BJ (cell line): ENCODE measurements at regions not wholly inside any gene's neighbourhood (a gene's known extent, or its start where the extent isn't known, plus 50 kb on each side); places are given as distances from the start of the nearest gene placed in this dataset.

Source experiments
- CTCF ChIA-PET: fragments of 350-600 bp; formaldehyde crosslinking; extraction: SDS; loops from one replicate; lab custom pipeline; 2021; ENCODE audit warnings: antibody characterized with exemption, inconsistent platforms; lab: Yijun Ruan, JAX
- POLR2A ChIA-PET: fragments of 300-600 bp; sonication (Branson Sonifier 250); formaldehyde crosslinking; extraction: SDS; loops from one replicate; lab custom pipeline; 2021; ENCODE audit warnings: antibody characterized with exemption; lab: Charles Lee
- DNase-seq: peaks from one replicate; pipeline ENCODE4 v3.0.0-alpha.2; 2011; ENCODE audit warnings: low read depth
- H3K27me3 ChIP-seq: 2 replicates; pipeline ENCODE4 v1.6.0; 2011; ENCODE audit warnings: low read length; ENCODE audit not compliant: control insufficient read depth, insufficient read depth
- H3K36me3 ChIP-seq: 2 replicates; pipeline ENCODE4 v1.5.1; 2011; ENCODE audit warnings: low read length; ENCODE audit not compliant: control insufficient read depth, insufficient read depth
- H3K4me3 ChIP-seq: 2 replicates; pipeline ENCODE4 v1.5.1; 2011; ENCODE audit warnings: low read depth, mild to moderate bottlenecking, control low read depth, low read length
- CTCF ChIP-seq: IDR thresholded peaks from 2 replicates; pipeline ENCODE4 v1.5.1; 2011; ENCODE audit warnings: low read depth, mild to moderate bottlenecking, control low read depth, inconsistent platforms, low read length, moderate library complexity; ENCODE audit not compliant: insufficient read depth

- TF ChIP-seq CTCF = no peak
- DNase-seq = no peak
- Histone ChIP-seq H3K27me3 (no peaks in the 10 kb centered on the region), H3K4me3 (no peak overlapping the region), H3K36me3 (no peaks in the 10 kb centered on the region)
- CTCF ChIA-PET = no interaction called here
- POLR2A ChIA-PET = interaction anchor here (0.6 kb wide), 1 partner anchor 17 kb away, joined by 3 read pairs; no protein-coding TSS in a partner anchor
These were observed 233.6 kb downstream of the POSTN start for GRCh38 chr13:37364956-37365355.

- POLR2A ChIA-PET = interaction anchor here (0.6 kb wide), 1 partner anchor 12 kb away, joined by 3 read pairs; no protein-coding TSS in a partner anchor
- no peak for TF ChIP-seq CTCF
- Histone ChIP-seq H3K27me3 (no peaks in the 10 kb centered on the region), H3K36me3 (no peaks in the 10 kb centered on the region), H3K4me3 (no peak overlapping the region)
- CTCF ChIA-PET = interaction anchor here (1.3 kb wide), 1 partner anchor 238 kb away, joined by 4 read pairs; no protein-coding TSS in a partner anchor
- DNase-seq = no peak
These were observed 234.6 kb downstream of the POSTN start for GRCh38 chr13:37364007-37364406.

- ChIA-PET POLR2A (no interaction called here), CTCF (no interaction called here)
- Histone ChIP-seq H3K27me3 (no peaks in the 10 kb centered on the region), H3K36me3 (no peaks in the 10 kb centered on the region), H3K4me3 (no peak overlapping the region)
- DNase-seq = no peak
- TF ChIP-seq CTCF = no peak
These were observed 237.0 kb downstream of the POSTN start for GRCh38 chr13:37361608-37362007.

- DNase-seq = no peak
These were observed 238.0 kb downstream of the POSTN start for GRCh38 chr13:37360556-37360955.

GRCh38 chr13:37357548-37357947 lies 241.0 kb downstream of the POSTN start:
- Histone ChIP-seq H3K4me3 (no peak overlapping the region), H3K27me3 (no peaks in the 10 kb centered on the region), H3K36me3 (no peaks in the 10 kb centered on the region)
- CTCF ChIA-PET = no interaction called here
- no peak for DNase-seq
- POLR2A ChIA-PET = no interaction called here
- TF ChIP-seq CTCF = no peak

More at GRCh38 chr13:37360556-37360955, 238.0 kb downstream of the POSTN start:
- Histone ChIP-seq H3K4me3 (no peak overlapping the region), H3K36me3 (no peaks in the 10 kb centered on the region), H3K27me3 (no peaks in the 10 kb centered on the region)
- TF ChIP-seq CTCF = no peak
- POLR2A ChIA-PET = interaction anchor here (0.6 to 0.7 kb wide), 2 partner anchors 34 to 42 kb away, joined by 3 to 6 read pairs; no protein-coding TSS in a partner anchor
- CTCF ChIA-PET = no interaction called here
